ENCODE measurements at regions not wholly inside any gene's neighbourhood (a gene's known extent, or its start where the extent isn't known, plus 50 kb on each side); places are given as distances from the start of the nearest gene placed in this dataset.

DNA sequence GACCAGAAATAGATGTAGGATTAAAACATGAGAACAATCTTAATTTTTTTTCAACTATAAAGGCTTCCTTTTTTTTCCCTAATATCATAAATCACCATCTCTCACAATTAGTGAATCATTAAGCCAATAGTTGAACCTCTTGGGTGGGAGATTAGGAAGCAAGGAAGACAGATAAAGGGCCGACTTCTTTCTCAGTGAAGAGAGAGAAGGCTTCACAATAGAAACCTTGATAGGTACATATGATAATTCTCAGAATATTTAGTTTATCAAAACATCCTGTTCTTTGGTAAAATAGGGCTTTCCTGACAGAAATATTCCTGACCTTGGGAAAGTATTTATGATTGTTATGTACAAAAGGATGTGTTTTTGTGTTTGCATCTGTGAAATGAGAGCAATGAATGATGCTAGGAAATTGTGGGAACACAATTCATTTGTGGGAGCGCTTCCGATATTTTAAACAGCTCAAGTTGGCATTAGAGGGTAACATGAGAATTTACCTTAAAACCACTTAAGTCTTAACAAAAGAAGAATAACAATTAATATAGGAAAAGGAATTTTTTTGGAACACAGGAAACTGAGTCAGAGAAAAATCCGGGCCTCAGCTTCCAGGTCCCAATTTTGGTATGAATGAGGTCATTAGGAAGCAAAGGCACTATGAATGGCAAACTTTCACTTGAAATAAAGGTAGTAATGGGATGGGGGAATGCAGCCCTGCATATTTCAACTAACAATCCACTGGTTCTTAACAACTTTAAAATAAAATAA, 263.2 kb upstream of the TGFBR2 start:
- TF ChIP-seq POLR2A (IDR thresholded peaks at IDR 0.05): no peak
- TF ChIP-seq CTCF (IDR thresholded peaks at IDR 0.05): no peak
